ENCODE measurements at regions not wholly inside any gene's neighbourhood (a gene's known extent, or its start where the extent isn't known, plus 50 kb on each side); places are given as distances from the start of the nearest gene placed in this dataset.

- no peak overlapping the region for H2AFZ ChIP-seq (ENCODE audit: low read depth, low read length, poor library complexity, severe bottlenecking)
- no peaks in the 10 kb centered on the region for H3K9me2 ChIP-seq (ENCODE audit: insufficient read depth)
- H3K4me2 ChIP-seq (ENCODE audit: low read length) = no peak overlapping the region
- no peaks in the 10 kb centered on the region for H3K4me1 ChIP-seq (ENCODE audit: control insufficient read depth in 1 of 2, insufficient read depth in 2 of 2, low read length in 2 of 2)
- no peak overlapping the region for H3K27ac ChIP-seq (ENCODE audit: low read depth, low read length)
- no peaks in the 10 kb centered on the region for H3K36me3 ChIP-seq (ENCODE audit: control insufficient read depth in 1 of 2, insufficient read depth in 2 of 2, low read length in 2 of 2)
- H3K4me3 ChIP-seq (replicated peaks in 1 of 2; ENCODE audit: low read depth in 1 of 2, low read length in 2 of 2) = no peak overlapping the region
- BruUV-seq (replicated peaks) = no TSS peak
- ATAC-seq = no peak
- no peaks in the 10 kb centered on the region for H3K27me3 ChIP-seq (ENCODE audit: insufficient read depth, low read length)
- intact Hi-C loops (cut with micrococcal nuclease) = no loop called here
- no peaks in the 10 kb centered on the region for H3K79me2 ChIP-seq (ENCODE audit: insufficient read depth, low read length)
- RAD21 ChIA-PET (ENCODE audit: low non-redundant PET in 1 of 2, low total read pairs in 2 of 2, uncharacterized antibody in 2 of 2, unreplicated experiment in 2 of 2) = no interaction called here
- POLR2A ChIA-PET = no interaction called here
- no peak for DNase-seq (ENCODE audit: low read depth, low spot score)
- H4K20me1 ChIP-seq (ENCODE audit: insufficient read depth) = no peaks in the 10 kb centered on the region
- no peak for TF ChIP-seq SIN3A (IDR thresholded peaks at IDR 0.05; ENCODE audit: low read depth)
- TF ChIP-seq FOSL1 (IDR thresholded peaks at IDR 0.05; ENCODE audit: low read depth) = no peak
- TF ChIP-seq JUND (IDR thresholded peaks at IDR 0.05) = no peak
- CTCF ChIA-PET = no interaction called here
- H3K9ac ChIP-seq (ENCODE audit: low read length) = no peak overlapping the region
- no peaks in the 10 kb centered on the region for H3K9me3 ChIP-seq (ENCODE audit: control insufficient read depth in 1 of 2, insufficient read depth in 1 of 2, low read depth in 1 of 2, low read length in 2 of 2)
Observed at GRCh38 chr2:145416640-145417039, 896.7 kb upstream of the ZEB2 start.

GRCh38 chr2:145415151-145415550, 895.2 kb upstream of the ZEB2 start:
- H3K9me3 ChIP-seq (ENCODE audit: control insufficient read depth in 1 of 2, insufficient read depth in 1 of 2, low read depth in 1 of 2, low read length in 2 of 2) = no peaks in the 10 kb centered on the region
- H3K27me3 ChIP-seq (ENCODE audit: insufficient read depth, low read length) = no peaks in the 10 kb centered on the region
- POLR2A ChIA-PET = no interaction called here
- CTCF ChIA-PET = no interaction called here
- RAD21 ChIA-PET (ENCODE audit: low non-redundant PET in 1 of 2, low total read pairs in 2 of 2, uncharacterized antibody in 2 of 2, unreplicated experiment in 2 of 2) = no interaction called here
- no peak overlapping the region for H2AFZ ChIP-seq (ENCODE audit: low read depth, low read length, poor library complexity, severe bottlenecking)
- no peaks in the 10 kb centered on the region for H3K4me1 ChIP-seq (ENCODE audit: control insufficient read depth in 1 of 2, insufficient read depth in 2 of 2, low read length in 2 of 2)
- H3K4me2 ChIP-seq (ENCODE audit: low read length) = no peak overlapping the region
- H3K79me2 ChIP-seq (ENCODE audit: insufficient read depth, low read length) = no peaks in the 10 kb centered on the region
- no peaks in the 10 kb centered on the region for H4K20me1 ChIP-seq (ENCODE audit: insufficient read depth)
- H3K4me3 ChIP-seq (replicated peaks in 1 of 2; ENCODE audit: low read depth in 1 of 2, low read length in 2 of 2) = no peak overlapping the region
- no peak for DNase-seq (ENCODE audit: low read depth, low spot score)
- no TSS peak for BruUV-seq (replicated peaks)
- ATAC-seq = no peak
- no peaks in the 10 kb centered on the region for H3K9me2 ChIP-seq (ENCODE audit: insufficient read depth)
- H3K9ac ChIP-seq (ENCODE audit: low read length) = no peak overlapping the region
- H3K36me3 ChIP-seq (ENCODE audit: control insufficient read depth in 1 of 2, insufficient read depth in 2 of 2, low read length in 2 of 2) = no peaks in the 10 kb centered on the region
- H3K27ac ChIP-seq (ENCODE audit: low read depth, low read length) = no peak overlapping the region
- TF ChIP-seq ZBTB33 (IDR thresholded peaks at IDR 0.05; ENCODE audit: extremely low read depth, insufficient replicate concordance, low read length) (no peak), JUND (IDR thresholded peaks at IDR 0.05) (no peak)
- intact Hi-C loops (cut with micrococcal nuclease) = no loop called here
